ENCODE measurements at regions not wholly inside any gene's neighbourhood (a gene's known extent, or its start where the extent isn't known, plus 50 kb on each side); places are given as distances from the start of the nearest gene placed in this dataset.

DNA sequence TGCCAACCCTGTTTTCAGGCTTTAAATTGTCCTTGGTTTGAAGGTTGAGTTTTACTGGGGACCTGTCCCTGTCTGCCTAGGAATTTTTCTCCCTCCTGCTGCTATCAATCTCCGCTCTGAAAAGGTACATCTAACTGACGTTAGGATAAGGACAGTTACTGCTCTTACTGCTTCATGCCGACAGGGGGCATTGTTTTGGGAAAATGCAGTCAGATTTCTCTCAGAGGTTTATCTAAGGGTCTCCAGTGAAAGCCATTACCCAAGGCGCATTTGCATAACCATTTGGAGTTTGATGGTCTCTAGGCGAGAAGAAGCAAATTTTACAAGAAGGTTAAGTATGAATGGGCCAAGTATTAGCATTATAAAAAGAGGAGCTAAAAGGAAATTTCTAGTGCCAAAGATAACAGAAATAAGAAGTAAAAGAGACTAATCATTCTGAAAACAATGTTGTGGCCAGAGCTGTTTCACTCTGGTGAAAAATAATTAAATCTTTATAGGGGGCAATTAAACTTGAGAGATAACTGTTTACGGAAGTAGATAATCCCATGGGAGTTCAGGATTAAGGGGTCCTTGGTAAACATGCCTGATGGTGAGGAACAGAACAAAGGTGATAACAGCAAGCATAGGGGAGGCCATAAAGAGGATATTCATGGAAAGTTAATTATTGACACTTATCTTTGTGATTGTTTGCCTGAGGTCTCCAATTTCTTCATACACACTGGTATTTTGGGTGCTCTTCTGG is 605.0 kb downstream of the MTRR start:
- no peak for DNase-seq (ENCODE audit: low spot score)

DNA sequence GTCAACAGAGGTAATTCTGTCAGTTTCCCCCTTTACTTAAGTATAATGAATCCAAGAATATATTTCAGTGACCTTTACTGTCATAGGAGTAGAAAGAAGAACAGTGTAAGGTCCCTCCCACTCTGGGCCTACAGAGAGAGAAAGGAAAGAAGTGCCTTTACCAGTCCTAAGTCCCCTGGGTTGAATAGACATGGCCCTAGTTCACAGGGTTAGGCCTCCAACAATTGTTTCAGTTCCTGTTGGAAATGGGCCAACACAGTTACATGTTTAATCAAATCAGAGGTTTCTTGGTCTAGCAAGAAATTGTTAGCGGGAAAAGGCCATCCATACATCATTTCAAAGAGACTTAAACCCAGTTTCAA is 605.6 kb downstream of the MTRR start:
- DNase-seq (ENCODE audit: low spot score): no peak

DNA sequence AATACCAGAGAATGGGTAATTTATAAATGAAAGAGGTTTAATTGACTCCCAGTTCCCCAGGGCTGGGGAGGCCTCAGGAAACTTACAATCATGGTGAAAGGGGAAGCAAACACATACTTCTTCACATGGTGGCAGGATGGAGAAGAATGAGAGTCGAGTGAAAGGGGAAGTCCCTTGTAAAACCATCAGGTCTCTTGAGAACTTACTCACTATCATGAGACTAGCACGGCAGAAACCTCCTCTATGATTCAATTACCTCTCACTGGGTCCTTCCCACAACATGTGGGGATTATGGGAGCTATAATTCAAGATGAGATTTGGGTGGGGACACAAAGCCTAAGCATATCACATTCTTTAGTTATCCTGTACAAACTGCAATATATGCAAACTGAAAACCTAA is 609.4 kb downstream of the MTRR start:
- DNase-seq (ENCODE audit: low spot score): no peak

DNA sequence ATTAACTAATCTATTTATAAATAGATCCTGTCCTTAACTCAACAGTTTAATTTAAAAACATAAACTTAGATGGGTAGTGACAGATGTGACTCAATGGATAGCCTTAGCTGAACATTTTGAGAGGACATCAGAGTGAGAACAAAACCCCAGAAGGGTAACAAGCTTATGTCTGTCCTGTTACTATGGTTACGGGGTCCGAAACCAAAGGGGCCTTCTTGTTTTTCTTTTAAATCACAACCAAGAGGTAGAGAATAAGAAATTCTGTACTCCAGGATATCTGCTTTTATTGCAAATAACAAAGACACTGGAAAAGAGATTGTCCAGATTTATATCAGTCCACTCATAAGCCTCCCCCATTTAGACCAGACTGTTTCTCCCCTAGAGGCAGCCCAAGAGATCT is 612.1 kb downstream of the MTRR start:
- no peak for DNase-seq (ENCODE audit: low spot score)

DNA sequence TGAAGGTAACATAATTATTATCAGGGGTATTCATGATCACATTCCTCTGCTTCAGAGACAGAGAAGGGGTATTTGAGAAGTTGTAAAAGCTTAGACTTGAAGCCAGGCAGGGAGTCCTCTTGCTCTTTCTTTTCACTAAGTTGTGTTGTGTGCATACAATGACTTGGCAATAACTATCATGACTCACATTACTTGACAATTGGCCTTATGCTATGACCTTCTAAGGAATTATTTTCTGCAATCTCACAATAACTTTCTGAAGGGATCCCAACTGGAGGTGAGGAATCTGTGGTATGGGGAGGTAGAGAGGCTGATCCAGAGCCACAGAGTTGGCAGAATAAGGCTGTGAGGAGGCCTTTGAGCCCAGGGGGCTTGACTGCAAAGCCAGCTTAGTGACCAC is 622.3 kb downstream of the MTRR start:
- DNase-seq (ENCODE audit: low spot score): no peak

DNA sequence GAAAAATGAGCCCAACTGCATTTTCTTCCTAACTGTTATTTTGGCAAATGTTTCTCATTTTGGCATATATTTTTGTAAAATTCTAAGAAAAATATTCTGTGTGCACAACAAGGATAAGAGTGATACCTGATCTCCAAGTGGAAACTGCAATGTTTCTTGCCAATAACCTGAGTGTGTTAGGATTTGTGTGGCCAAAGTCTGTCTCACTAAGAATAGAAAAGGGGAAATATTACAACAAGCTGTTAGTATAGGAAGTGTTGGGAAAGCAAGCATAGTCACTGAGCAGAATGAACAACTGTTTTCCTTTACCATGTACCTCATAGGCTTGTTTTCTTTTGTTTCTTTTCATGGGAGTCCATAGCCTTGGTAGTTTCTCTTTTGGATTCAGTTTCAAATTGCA is 624.2 kb downstream of the MTRR start:
- DNase-seq (ENCODE audit: low spot score): no peak

- no peak for DNase-seq (ENCODE audit: low spot score)
Measured at GRCh38 chr5:8500426-8500825, 631.5 kb downstream of the MTRR start.

GRCh38 chr5:8505196-8505595 is 636.2 kb downstream of the MTRR start:
- DNase-seq (ENCODE audit: low spot score): no peak

DNA sequence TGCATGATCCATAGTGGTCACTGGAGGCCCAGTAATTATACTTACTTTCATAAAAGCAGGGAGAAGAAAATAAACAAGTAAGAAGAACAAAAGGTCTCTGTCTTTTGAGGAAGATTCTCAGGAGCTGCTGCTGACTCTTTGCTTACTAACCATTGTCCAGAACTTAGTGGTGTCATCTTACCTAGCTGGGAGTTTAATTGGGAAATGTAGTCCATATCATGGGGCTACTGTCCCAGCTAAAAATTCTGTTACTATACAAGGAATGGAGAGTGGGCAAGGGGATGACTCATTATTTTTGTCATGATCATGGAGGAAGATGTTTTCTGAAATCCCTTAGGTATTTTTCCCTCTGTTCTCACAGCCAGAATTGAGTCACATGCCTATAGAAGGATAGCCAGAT is 639.3 kb downstream of the MTRR start:
- DNase-seq (ENCODE audit: low spot score): no peak

- DNase-seq (ENCODE audit: low spot score): no peak
Measured at GRCh38 chr5:8516356-8516755, 647.4 kb downstream of the MTRR start.

- no peak for DNase-seq (ENCODE audit: low spot score)
Measured at GRCh38 chr5:8517456-8517855, 648.5 kb downstream of the MTRR start.

DNA sequence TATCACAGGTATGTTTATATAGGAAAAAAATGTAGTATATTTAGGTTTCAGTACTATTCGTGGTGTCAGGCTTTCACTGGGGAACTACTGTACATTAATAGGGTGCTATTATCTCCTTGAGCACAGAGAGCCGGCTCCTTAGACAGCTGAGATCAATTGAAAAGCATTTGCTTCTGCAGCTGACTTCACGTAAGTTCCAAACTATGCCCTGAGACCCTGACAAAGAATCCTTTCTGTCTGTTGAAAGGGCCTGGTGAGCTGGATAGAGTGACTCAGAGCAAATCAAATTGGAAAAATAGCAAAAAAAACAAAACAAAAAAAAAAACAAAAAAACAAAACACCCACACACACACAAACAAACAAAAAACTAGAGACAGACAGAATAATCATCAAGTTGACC is 652.0 kb downstream of the MTRR start:
- DNase-seq (ENCODE audit: low spot score): no peak

DNA sequence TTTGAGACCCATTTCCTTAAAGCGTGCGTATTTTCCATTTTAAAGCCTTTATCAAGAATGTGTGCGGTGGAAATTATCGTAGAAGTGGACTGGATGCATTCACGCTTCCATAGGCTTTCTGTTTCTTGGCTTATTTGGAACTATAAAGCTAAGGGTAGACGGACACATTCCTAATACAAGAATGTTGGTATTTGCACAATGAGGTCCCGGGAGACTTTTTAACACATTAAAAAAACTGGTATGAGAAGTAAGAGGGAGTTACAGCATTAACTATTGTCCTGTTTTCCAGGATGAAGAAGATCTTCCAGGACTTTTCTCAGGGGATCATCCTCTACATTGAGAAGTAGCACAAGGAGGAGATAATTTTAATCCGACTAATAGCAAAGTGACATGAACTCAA is 653.0 kb downstream of the MTRR start:
- DNase-seq (ENCODE audit: low spot score): no peak

DNA sequence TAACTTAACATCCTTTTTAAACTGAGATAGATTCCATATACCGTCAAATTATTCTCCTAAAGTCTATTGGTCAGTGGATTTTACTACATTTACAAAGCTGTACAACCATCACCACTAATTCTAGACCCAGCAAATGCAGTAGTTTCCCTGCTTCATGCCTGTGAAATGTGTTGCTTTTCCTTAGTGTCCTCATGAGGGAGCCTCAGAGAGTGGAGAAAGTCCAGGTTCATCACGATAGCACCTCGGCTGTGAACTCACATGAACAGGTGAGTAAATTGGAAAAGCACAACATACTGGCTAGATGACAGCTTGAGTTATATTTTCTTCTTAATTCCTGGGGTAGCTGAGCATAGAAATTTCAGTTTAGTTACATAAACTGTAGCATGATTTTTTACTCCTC is 653.7 kb downstream of the MTRR start:
- no peak for DNase-seq (ENCODE audit: low spot score)

DNA sequence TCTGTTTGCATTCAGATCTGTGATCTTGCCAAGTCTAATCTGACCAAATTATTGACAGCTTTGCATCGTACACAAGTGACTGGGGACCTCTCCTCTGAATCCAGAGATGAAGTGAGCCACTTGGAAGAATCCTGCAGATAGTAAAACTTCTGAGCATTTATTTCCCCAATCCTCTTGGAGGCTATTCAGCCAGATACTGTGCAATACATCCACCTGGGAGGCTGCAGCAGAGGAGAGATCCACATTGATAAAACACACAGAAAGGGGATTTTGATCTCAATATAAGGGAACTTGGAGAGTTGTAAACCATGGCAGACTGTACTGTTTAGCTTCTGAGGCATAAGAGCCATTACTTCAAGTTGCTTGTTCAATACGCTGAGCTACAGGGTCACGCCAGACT is 654.6 kb downstream of the MTRR start:
- DNase-seq (ENCODE audit: low spot score): no peak

- no peak for DNase-seq (ENCODE audit: low spot score)
Measured at GRCh38 chr5:8525819-8526218, 656.9 kb downstream of the MTRR start.

DNA sequence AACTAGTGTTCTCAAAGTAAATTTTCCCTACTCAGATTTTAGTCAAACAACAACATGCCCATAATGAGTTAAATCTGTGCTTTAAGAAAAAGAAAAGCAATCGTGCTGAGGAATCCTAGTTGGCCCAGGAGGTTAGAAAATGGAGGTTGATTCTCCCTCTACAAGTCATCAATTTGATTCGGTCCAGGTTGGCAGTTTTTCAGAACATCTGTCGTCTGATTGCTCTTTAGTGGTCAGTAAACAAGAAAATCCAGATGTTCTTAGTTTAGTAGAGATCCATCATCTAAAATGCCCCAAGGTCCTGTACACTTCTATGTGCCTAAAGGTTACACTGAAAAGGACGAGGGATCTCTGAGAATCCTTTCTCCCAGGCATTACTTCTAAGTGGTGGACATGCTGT is 659.2 kb downstream of the MTRR start:
- no peak for DNase-seq (ENCODE audit: low spot score)

- no peak for DNase-seq (ENCODE audit: low spot score)
Measured at GRCh38 chr5:8538821-8539220, 669.9 kb downstream of the MTRR start.

DNA sequence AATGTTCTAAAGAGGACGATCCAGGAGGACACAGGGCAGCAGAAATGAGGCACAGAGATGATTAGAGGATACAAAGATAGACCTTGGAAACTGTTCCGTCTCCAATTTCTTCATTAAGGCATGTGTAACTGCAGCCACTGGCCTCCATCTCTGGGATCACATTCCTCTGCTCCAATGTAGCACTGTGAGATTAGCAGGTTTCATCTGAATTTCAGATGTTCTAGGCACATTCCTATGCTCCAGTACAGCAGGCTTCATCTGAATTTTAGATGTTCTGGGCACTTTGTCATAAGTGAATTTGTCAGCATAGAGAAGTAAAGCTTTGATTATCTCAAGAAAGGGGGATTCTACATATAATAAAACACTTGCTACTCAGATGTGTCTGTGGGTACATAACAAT is 671.4 kb downstream of the MTRR start:
- DNase-seq (ENCODE audit: low spot score): no peak

DNA sequence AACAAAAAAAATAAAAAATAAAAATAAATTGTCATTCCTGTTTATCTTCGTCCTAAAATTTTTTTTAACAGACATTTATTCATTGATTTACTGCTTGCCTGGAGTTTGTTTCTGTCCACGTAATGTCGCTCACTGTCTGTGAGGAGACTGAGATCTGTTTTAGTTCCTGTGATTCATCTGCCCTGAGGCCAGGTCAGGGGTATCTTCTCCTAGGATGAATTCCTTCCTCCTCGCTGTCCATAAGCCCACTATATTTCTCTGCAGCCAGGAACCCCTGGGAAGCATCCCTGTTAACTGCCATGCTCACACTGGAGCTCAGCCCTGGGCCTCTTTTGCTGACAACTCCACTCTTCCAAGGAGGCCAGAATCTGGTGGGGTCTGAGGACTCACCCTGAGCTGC is 682.0 kb downstream of the MTRR start:
- DNase-seq (ENCODE audit: low spot score): no peak

DNA sequence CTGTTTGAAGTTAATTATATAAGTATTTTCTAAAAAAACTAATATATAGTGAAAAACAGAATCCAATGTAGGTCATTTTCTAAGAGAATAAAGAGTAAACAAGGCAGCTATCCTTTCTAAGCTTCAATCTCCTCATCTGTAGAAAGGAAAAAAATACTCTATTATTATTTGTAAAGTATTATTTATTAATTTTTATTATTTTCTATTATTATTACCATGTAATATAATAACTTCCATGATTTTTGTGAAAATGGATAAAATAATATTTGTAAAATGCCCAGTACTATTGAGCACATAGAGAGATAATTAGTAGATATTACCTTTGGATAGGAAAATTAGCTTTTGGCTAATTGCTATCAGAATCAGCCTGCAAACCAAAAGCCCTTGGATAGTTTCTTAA is 684.4 kb downstream of the MTRR start:
- DNase-seq (ENCODE audit: low spot score): no peak

DNA sequence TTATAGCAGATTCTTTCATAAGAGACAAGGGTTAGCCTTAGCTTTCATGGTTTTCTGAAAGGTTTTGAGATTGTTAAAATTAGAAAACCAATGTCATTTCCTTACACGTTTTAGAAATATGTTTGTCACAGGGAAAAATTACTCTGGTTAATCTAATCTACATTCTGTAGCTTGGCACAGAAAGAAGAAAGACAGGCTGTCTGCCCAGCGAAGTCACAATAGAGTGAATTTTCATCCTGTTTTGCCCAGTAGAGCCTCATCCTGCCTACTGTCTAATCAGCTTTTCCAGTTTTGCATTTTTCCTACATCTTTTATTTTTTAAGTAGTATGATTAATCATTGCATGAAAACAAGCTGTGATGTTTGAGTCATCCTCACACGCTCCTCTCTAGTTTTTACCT is 688.8 kb downstream of the MTRR start:
- no peak for DNase-seq (ENCODE audit: low spot score)

DNA sequence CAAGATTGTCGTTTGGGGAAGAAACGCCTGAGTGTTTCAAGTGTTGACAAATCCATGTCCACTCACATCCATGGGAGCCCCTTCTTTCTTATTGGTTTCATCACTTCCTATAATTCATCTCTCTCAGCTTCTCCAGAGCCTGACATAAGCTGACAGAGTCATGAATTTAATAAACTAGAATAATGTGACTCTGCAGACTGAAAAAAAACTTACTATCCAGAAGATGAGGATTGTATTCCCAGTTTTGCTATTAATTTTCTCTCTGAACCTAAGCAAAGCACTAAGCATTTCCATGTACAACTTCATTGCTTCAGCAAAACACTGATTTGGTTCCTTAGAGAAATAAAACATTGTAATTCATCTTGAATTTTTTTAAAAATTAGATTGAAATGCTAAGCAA is 691.8 kb downstream of the MTRR start:
- DNase-seq (ENCODE audit: low spot score): no peak

DNA sequence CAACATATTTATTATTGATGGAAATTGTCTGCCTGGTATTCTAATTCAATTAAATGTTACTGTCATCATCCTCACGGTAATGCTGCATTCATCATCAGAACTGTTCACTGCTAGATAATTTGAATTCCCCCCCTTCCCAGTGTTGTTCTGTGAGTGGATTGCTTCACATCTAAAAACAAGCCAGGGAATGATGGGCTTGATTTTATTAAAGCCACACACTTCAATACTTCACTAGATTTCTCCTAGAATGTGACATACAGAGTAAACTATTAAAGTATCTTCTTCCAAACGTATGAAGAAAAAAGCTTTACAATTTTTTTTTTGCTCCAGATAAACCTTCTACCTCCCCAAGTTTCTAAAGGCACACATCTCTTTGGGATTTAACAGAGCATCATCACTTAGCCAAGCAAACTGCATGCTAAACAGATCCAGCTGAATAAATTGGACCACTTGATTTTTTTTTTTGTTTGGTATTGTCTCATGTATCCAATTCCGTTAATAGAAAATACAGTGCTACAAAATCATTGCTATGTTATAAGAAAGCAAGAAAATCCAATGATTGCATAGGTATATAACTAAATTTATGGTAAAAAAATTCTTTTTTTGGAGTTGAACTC is 692.4 kb downstream of the MTRR start:
- no peak for DNase-seq (ENCODE audit: low spot score)

All from HuH-7 (cell line).